ENCODE measurements at regions not wholly inside any gene's neighbourhood (a gene's known extent, or its start where the extent isn't known, plus 50 kb on each side); places are given as distances from the start of the nearest gene placed in this dataset.

- DNase-seq, result no peak
- Mint-ChIP-seq H3K36me3 (ENCODE audit: low read depth) (no peaks in the 10 kb centered on the region), H3K27me3 (no peaks in the 10 kb centered on the region), H3K9me3 (no peaks in the 10 kb centered on the region), H3K4me3 (no peak overlapping the region), H3K4me1 (ENCODE audit: low read depth) (no peaks in the 10 kb centered on the region), H3K27ac (no peak overlapping the region)
- intact Hi-C loops (cut with micrococcal nuclease), result loop anchor here (10.0 kb wide), 1 partner anchor 146 kb away; no protein-coding TSS in a partner anchor
- ChIA-PET POLR2A (no interaction called here), CTCF (interaction anchor here (0.9 to 1.2 kb wide), 2 partner anchors 10 to 13 kb away, joined by 3 read pairs; no protein-coding TSS in a partner anchor)
- no peak for ATAC-seq
- no peak for TF ChIP-seq CTCF (IDR thresholded peaks at IDR 0.05)
Observed at GRCh38 chr15:35299059-35299735, 214.1 kb upstream of the NANOGP8 start.

- ChIA-PET CTCF (interaction anchor here (1.2 kb wide), 1 partner anchor 9 kb away, joined by 3 read pairs; no protein-coding TSS in a partner anchor), POLR2A (no interaction called here)
- H3K27ac Mint-ChIP-seq, result no peak overlapping the region
- H3K4me1 Mint-ChIP-seq (ENCODE audit: low read depth), result no peaks in the 10 kb centered on the region
- no peaks in the 10 kb centered on the region for H3K36me3 Mint-ChIP-seq (ENCODE audit: low read depth)
- no peak for TF ChIP-seq CTCF (IDR thresholded peaks at IDR 0.05)
- intact Hi-C loops (cut with micrococcal nuclease), result loop anchor here (10.0 kb wide), 1 partner anchor 146 kb away; no protein-coding TSS in a partner anchor
- no peak overlapping the region for H3K4me3 Mint-ChIP-seq
- DNase-seq (no peak), ATAC-seq (no peak)
- H3K27me3 Mint-ChIP-seq, result no peaks in the 10 kb centered on the region
- H3K9me3 Mint-ChIP-seq, result no peaks in the 10 kb centered on the region
Observed at GRCh38 chr15:35298509-35298908, 213.4 kb upstream of the NANOGP8 start.

GRCh38 chr15:35293353-35294130 lies 208.4 kb upstream of the NANOGP8 start:
- no peaks in the 10 kb centered on the region for H3K4me1 Mint-ChIP-seq (ENCODE audit: low read depth)
- no peaks in the 10 kb centered on the region for H3K9me3 Mint-ChIP-seq
- TF ChIP-seq CTCF (IDR thresholded peaks at IDR 0.05), result no peak
- no peak for ATAC-seq
- intact Hi-C loops (cut with micrococcal nuclease), result loop anchor here (10.0 kb wide), 1 partner anchor 151 kb away; no protein-coding TSS in a partner anchor
- no peak overlapping the region for H3K4me3 Mint-ChIP-seq
- CTCF ChIA-PET, result interaction anchor here (7.0 kb wide), 1 partner anchor 151 kb away, joined by 68 read pairs; no protein-coding TSS in a partner anchor
- H3K36me3 Mint-ChIP-seq (ENCODE audit: low read depth), result no peaks in the 10 kb centered on the region
- no peak overlapping the region for H3K27ac Mint-ChIP-seq
- H3K27me3 Mint-ChIP-seq, result no peaks in the 10 kb centered on the region
- DNase-seq, result no peak
- POLR2A ChIA-PET, result no interaction called here

- no peaks in the 10 kb centered on the region for H3K4me1 Mint-ChIP-seq (ENCODE audit: low read depth)
- peaks cover 2% of the 10 kb centered on the region for H3K27me3 Mint-ChIP-seq
- intact Hi-C loops (cut with micrococcal nuclease), result loop anchor here (10.0 kb wide), 1 partner anchor 154 kb away; no protein-coding TSS in a partner anchor
- CTCF ChIA-PET, result interaction anchor here (1.5 to 7.0 kb wide), 3 partner anchors 9 to 154 kb away, joined by 3 to 68 read pairs (median 7); no protein-coding TSS in a partner anchor
- TF ChIP-seq CTCF (IDR thresholded peaks at IDR 0.05), result no peak
- no peaks in the 10 kb centered on the region for H3K36me3 Mint-ChIP-seq (ENCODE audit: low read depth)
- H3K9me3 Mint-ChIP-seq, result no peaks in the 10 kb centered on the region
- DNase-seq (no peak), ATAC-seq (no peak)
- H3K27ac Mint-ChIP-seq, result no peak overlapping the region
- no peak overlapping the region for H3K4me3 Mint-ChIP-seq
- POLR2A ChIA-PET, result no interaction called here
Observed at GRCh38 chr15:35290301-35290721, 205.2 kb upstream of the NANOGP8 start.

Measured in activated CD8-positive, alpha-beta T cell treated with anti-CD3 and anti-CD28 coated beads for 36 hours (primary cell).